T-helper 2 cell treated with Interferon-gamma antibody and Interleukin-4, amounts not matched to agents 100 ng/mL and 5 ng/mL, for 36 hours (primary cell): ENCODE measurements at regions not wholly inside any gene's neighbourhood (a gene's known extent, or its start where the extent isn't known, plus 50 kb on each side); places are given as distances from the start of the nearest gene placed in this dataset.
"Not testable (repeated sequence)": the region's sequence is repeated elsewhere in the genome, so short reads cannot be mapped to it uniquely, and the experiment has no call there.

Experiments
- intact Hi-C: fragments of 100-400 bp; cut with micrococcal nuclease; formaldehyde crosslinking; loops from one replicate; pipeline ENCODE4 v1.15.1; 2023

DNA sequence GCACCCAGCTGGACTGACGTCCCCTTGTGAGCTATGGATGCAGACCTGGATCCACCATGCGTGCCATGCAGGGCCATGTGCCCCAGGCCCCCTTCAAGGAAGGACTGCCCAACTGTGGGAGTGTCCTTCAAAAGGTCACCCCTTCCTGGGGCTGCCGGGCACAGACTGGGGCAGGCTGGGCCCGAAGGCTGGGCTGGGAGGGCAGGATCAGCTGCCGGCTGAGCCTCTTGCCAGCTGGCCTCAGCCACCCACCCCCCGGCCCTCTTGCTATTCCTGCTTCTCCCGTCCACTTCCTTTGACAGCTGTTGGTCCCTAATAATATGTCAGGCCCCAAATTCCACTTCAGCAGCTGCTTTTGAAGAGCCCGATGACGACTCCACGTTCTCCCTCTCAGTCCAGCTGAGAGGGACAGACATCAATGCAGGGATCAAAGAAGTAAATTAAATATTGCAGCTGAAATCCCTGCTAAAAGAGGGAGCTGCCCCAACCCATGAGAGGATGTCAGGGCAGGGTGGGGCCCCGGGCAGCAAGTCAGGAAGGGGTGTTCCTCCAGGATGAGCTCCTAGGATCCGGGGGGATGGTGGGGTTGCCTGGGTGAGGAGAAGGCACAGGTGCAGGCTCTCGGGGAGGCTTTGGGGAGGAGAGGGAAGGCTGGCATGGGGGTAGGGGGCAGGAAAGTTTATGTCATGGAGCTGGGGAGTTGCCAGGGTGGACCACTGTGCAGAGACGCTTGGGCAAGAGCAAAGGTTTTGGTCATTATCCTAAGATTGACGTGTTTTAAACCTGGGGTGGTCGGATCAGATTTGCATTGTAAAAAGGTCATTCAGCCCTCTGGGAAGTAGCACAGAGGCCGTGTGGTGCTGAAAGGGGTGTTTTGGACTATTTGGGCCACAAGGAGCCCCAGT, 185.0 kb downstream of the ANKRD60 start:
- intact Hi-C loops = no loop called here

DNA sequence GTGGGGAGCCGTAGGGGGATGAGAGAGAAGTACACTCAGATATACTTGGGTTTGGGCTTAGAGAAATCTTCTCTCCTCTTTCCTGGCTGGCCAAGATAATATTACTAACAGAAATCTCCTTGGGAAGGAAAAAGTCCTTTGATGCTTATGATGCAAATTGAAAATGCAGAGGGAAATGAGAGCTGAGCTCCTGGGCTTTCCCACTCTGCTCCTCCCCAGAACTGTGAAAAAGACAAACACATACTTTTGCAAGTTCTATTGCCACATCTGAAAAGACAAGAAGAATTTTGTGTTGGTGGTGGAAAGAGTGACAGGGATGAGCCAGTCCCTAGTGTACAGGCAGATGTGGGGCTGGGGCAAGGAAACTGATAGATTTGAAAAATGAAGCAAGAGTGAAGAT, 185.9 kb downstream of the ANKRD60 start:
- intact Hi-C loops = no loop called here

GRCh38 chr20:58040447-58041290, 187.8 kb downstream of the ANKRD60 start:
- intact Hi-C loops = no loop called here

DNA sequence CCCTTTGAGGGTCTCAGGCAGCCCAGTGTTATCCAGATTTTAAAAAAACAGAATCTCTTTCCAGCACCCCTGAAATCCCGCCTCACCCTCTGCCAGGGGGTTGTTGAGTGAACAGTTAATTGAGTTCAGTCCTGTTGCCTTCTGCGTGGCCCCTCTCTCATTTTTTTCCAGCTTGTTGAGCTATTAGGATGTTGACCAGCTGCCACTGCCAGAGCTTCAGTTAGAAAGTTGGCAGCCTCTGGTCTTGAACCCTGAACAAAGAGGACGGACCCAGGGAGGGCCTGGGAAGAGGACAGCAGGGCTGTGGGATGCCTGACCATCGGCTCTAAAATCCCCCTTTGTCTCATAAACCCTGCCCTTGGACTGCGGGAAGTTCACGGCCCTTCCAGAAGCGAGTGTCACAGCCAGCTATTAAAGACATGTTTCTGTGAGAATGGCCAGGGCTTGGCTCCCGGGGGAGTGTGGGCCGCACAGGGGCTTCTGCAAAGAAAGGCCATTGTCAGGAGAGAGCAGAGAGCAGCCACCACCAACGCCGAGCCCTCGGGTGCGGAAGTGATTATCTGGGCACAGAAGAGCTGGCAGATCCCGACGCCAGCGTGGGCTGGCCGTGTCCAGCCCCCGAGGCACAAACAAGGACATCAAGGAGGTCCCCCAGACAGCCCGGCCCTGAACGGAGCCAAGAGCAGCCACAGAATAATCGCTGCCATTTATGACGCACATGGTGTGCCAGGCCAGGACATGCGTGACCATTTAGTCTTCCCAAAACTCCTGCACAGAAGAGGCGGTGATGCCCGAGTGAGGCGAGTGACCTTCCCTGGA, 189.0 kb downstream of the ANKRD60 start:
- intact Hi-C loops = no loop called here

DNA sequence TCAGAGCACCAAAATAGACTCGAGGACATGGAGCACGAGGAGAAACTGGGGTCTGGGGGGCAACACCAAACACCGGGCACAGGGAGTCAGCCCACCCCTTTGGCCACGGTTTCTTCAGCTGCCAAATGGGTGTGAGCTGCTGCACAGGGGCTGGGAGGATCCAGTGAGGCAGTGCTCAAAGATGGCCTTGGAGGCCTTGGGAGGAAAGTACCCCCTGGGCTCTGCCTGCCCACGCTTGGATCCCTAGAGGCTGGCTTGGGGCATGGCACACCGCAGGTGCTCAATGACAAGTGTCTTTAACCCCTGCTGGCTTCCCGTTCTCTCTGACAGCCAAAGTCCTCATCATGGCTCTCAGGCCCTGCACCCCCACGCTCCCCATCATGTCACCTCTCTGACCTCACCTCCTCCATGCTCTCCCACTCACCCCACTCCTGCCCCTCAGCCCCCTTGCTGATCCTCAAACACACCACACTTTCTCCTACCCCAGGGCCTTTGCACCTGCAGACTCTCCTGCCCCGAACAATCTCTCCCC, 190.3 kb downstream of the ANKRD60 start:
- intact Hi-C loops = no loop called here

DNA sequence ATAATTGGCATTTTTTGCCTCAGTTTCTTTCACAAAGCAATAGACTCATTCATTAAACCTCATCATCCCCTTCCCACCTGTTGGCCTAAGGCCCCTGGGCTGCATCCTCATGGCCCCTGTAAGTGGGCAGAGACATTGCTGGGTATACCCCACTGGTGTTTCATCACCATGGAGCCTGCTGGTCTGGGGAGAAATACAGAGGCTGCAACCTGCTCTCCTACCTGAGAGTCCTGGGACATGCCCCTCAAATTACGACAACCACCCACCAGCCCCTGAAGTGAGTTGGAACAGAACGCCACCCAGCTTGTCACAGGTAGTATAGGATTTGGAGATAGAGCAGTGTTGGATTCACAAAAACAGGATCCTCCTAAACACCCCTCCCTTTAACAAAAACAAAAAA, 190.8 kb downstream of the ANKRD60 start:
- intact Hi-C loops = no loop called here

DNA sequence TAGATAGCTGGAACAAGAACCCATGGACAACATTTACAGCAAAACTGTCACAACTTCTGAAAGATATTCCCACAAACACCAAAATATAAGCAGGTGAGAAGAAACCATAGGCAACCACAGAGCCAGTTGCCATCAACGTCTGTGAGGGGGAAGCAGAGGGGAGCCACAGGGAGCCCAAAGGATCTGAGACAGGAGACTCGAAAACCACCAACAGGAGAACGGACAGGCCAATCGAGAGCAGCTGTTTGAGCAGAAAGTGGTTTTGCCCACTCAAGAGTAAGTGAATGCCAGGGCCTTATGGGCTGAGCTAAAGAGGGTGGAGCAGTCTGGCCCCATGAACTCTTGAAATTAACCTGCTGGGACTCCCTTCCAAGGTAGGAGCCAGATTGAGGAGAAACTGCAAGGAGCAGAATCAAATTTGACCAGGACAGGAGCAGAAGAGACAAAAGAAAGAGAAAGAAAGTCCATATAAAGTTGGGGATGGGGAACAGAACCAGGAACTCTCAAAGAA, 195.4 kb downstream of the ANKRD60 start:
- intact Hi-C loops = no loop called here

GRCh38 chr20:58032599-58032998, 195.9 kb downstream of the ANKRD60 start:
- intact Hi-C loops = no loop called here

GRCh38 chr20:58031350-58031749, 197.1 kb downstream of the ANKRD60 start:
- intact Hi-C loops = not testable (repeated sequence)

DNA sequence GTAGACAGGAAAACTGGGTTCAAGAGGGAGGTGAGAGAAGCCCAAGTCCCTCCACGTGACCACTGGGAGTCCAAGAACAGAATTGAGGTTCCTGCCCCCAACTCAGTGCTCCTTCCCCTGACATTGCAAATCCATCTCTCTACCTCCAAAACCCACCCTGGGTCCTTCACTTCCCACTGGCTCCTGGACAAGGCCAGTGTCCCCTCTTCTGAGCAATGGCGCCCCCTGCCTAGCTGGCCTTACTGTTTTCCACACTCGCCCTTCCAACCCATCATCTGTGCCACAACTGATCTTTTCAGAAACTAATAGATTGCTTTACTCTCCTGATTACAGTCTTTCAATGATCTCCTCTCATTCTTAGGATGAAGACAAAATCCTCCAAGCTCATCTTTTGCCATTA, 200.3 kb downstream of the ANKRD60 start:
- intact Hi-C loops = no loop called here

GRCh38 chr20:58026361-58026760, 202.1 kb downstream of the ANKRD60 start:
- intact Hi-C loops = no loop called here

DNA sequence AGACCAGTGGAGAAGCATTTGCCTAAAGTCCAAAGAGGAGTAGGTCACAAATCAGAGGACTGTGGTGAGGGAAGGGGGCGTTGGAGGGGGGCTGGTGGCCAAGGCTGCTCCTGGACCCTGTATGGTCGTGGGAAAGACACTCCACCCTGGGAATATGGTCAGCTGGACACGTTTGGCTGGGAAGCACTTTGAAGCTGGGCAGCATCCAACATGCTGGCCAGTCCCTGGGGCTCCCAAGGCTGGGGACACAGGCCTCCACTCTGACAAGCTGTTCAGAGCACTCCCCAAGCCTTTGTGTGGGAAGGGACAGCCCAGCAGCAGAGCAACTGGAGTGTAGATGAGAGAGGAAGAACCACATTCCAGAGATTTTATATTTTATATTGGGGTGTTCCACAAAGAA, 203.2 kb downstream of the ANKRD60 start:
- intact Hi-C loops = no loop called here

DNA sequence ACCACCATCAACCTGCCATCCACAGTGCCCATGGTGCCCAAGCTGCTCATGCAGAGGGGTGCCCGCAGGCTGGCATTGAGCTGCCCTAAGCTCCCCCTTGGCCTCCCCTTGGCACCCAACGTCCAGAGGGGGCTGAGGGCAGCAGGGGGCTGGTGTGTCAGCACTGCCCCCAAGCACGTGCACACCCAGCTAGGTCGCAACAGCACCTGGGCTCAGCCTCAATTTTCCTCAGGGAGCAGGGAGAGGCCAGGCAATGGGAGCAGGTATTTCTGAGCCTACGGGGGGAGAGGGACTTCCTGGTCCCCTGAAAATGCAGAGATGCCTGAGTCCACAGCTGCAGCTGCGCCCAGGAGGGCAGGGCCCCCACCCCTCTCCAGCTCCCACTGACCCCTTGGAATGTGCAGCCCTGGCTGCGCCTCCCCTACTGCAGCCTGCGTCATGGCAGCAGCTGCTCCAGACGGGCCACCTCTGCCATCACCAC, 204.2 kb downstream of the ANKRD60 start:
- intact Hi-C loops = no loop called here

DNA sequence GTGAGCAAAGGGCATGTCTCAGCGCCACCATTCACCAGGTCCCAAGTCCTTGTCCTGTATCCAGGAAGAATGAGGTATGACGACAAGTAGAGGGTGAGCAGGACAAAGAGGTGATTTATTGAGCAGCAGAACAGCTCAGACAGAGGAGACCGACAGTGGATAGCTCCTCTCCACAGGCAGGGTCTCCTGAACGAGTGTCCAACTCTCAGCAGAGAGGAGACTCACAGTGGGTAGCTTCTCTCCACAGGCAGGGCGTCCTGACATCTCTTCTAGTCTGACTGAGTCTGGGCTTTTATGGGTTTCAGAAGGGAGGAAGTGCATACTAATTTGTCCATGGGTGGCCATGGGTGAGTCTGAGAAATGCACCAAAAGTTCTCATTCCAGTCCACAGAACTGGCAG, 204.7 kb downstream of the ANKRD60 start:
- intact Hi-C loops = no loop called here

DNA sequence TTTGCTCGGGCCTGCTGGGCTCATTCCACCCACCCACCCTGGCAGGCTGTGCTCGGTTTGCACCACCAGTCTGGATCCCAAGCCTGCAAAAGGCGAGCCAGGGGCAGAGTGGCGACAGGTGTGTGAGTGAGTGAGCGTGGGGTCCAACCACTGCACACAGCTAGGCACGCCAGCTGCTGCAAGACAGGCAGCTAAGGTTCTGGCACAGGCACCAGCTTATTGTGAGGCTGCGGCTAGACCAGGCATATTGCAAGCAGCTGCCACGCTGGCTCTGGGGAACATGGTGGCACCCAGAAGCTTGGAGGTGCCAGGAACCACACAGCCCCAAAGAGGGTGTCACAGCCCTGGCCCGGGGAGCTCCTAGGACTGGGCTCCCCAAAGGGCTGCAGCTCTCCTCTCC, 205.1 kb downstream of the ANKRD60 start:
- intact Hi-C loops = no loop called here

DNA sequence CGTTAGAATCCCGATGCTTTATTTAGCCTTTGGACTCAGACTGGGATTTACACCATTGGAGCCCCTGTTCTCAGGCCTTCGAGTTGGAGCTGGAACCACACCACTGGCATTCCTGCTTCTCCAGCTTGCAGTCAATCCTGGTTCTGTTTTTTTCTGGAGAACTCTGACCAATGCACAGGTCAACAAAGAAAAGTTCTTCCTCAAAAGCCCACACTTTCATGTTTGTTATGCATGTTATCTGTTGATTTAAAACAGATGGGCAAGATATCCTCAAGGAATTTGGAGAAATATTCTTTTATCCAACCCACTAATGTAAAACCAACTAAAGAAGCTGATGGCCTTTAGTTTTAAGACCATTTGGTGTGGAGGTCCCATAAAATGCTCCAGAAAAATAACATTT, 205.7 kb downstream of the ANKRD60 start:
- intact Hi-C loops = no loop called here

- intact Hi-C loops = no loop called here
Measured at GRCh38 chr20:58021481-58021880, 207.0 kb downstream of the ANKRD60 start.

DNA sequence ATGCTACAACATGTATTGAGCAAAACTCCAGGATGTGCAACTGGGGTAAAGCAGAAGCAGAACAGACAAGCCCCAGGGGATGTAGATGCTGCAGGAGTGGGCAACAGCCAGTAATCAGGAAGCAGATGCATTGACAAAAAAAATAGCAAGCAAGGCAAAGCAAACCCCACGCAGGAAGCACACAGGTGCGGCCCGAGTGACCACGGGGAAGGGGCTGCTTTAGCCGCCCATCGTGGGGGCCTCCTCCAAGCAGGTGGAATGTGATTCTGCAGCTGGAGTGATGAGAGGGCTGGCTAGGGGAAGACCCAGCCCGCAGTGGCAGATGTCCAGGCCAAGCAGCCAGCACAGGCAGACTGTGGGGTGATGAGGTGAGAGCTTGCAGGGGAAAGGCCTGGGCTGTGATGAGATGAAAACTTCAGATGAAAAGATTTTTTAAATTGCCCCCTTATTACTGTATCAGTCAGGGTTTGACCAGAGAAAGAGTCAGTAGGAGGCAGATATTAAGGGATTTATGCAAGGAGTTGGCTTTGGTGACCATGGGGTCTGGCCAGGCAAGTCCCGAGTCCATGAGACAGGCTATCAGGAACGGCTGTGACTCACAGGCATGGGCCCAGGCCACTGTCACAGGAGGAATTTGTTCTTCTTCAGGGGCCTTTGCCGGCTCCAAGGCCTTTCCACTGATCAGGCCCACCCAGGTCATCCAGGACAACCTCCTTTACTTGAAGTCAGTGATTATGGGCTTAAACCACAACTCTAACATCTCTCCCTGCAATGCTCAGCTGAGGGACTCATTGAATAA, 207.6 kb downstream of the ANKRD60 start:
- intact Hi-C loops = no loop called here

DNA sequence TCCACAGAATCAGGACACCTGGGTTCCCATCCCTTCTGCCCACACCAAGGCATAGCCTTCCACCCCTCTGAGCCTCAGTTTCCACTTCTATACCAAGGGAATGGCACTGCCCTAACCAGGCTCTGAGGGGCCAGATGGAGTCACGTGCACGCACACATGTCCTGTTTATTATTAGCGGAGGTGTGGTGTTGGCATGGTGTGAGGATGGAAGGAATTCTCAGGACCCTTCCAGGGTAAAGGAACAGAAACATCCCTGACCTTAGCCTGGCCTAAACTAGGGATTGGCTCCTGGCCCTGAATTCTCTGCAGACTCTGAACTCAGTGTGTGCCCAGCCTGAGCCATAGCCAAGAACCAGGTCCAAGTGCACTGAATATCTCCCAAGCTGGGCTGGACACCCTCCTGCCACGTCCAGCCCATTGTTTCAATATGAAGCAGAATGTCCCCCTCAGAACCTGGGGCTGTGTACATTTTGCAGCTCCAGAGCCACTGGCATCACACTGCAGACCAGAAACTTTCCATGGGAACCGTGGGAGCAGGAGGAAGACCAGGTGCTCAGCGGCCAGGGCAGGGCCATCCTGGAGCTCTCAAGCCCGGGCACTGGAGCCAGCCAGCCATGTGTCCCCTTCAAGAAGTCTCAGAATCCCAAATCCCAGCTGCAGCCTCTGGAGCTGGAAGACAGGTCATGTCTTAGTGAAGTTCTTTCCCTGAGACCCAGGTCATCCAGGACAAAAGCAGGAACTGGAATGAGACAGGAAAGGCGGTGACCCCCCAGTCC, 208.4 kb downstream of the ANKRD60 start:
- intact Hi-C loops = no loop called here
